Osteoblast (primary cell): ENCODE measurements at regions not wholly inside any gene's neighbourhood (a gene's known extent, or its start where the extent isn't known, plus 50 kb on each side); places are given as distances from the start of the nearest gene placed in this dataset.

Source experiments
- DNase-seq: peaks from one replicate; pipeline ENCODE4 v3.0.0; 2011; ENCODE audit warnings: low spot score, mixed read lengths; ENCODE audit not compliant: insufficient read length; ENCODE audit errors: missing footprints
- H2AFZ ChIP-seq: 2 replicates; pipeline ENCODE4 v1.6.0; 2011; ENCODE audit warnings: mild to moderate bottlenecking, low read length
- H3K27ac ChIP-seq: 2 replicates; pipeline ENCODE4 v1.5.1; 2011; ENCODE audit warnings: mild to moderate bottlenecking, low read depth, low read length, moderate library complexity
- H3K27me3 ChIP-seq: 2 replicates; pipeline ENCODE4 v1.6.0; 2012; ENCODE audit warnings: mild to moderate bottlenecking, control low read depth, inconsistent platforms, low read length, moderate library complexity; ENCODE audit not compliant: insufficient read depth
- H3K36me3 ChIP-seq: 2 replicates; pipeline ENCODE4 v1.5.1; 2011; ENCODE audit warnings: mild to moderate bottlenecking, low read length, control low read depth, moderate library complexity; ENCODE audit not compliant: insufficient read depth
- H3K4me1 ChIP-seq: 2 replicates; pipeline ENCODE4 v1.5.1; 2011; ENCODE audit warnings: mild to moderate bottlenecking, low read length, control low read depth, moderate library complexity; ENCODE audit not compliant: insufficient read depth
- H3K4me2 ChIP-seq: 2 replicates; pipeline ENCODE4 v1.6.0; 2011; ENCODE audit warnings: mild to moderate bottlenecking, low read length; ENCODE audit not compliant: insufficient read depth
- H3K4me3 ChIP-seq: fragments of 200-600 bp; sonication (generic); 3 replicates; pipeline ENCODE4 v1.5.1; 2012; ENCODE audit warnings: mild to moderate bottlenecking, low read length, inconsistent platforms; ENCODE audit not compliant: insufficient read depth
- H3K79me2 ChIP-seq: 2 replicates; pipeline ENCODE4 v1.6.0; 2012; ENCODE audit warnings: mild to moderate bottlenecking, low read length, control low read depth, inconsistent platforms; ENCODE audit not compliant: insufficient read depth
- H3K9me3 ChIP-seq: 2 replicates; pipeline ENCODE4 v1.5.1; 2011; ENCODE audit warnings: low read depth, low read length, control low read depth
- H4K20me1 ChIP-seq: 2 replicates; pipeline ENCODE4 v1.6.0; 2012; ENCODE audit warnings: mild to moderate bottlenecking, low read length, control low read depth; ENCODE audit not compliant: insufficient read depth
- CTCF ChIP-seq: IDR thresholded peaks from 2 replicates; pipeline ENCODE4 v1.5.1; 2011; ENCODE audit warnings: mild to moderate bottlenecking, low read depth, low read length, moderate library complexity; ENCODE audit errors: extremely low read depth

- H3K79me2 ChIP-seq = no peaks in the 10 kb centered on the region
- H3K27me3 ChIP-seq = no peaks in the 10 kb centered on the region
- H3K4me3 ChIP-seq = no peak overlapping the region
- H3K27ac ChIP-seq = no peak overlapping the region
- H4K20me1 ChIP-seq = no peaks in the 10 kb centered on the region
- no peaks in the 10 kb centered on the region for H3K9me3 ChIP-seq
- no peak overlapping the region for H2AFZ ChIP-seq
- no peak for TF ChIP-seq CTCF
- peaks cover 31% of the 10 kb centered on the region for H3K4me1 ChIP-seq
- H3K4me2 ChIP-seq = no peak overlapping the region
- no peaks in the 10 kb centered on the region for H3K36me3 ChIP-seq
- no peak for DNase-seq
These were observed 268.4 kb downstream of the PLK2 start for GRCh38 chr5:58191443-58191842.

GRCh38 chr5:58188262-58188651 lies 271.6 kb downstream of the PLK2 start:
- peaks cover 46% of the 10 kb centered on the region for H3K4me1 ChIP-seq
- peak overlapping the region; percentile 49 for H3K4me2 ChIP-seq

GRCh38 chr5:58187432-58188261 lies 272.2 kb downstream of the PLK2 start:
- no peak overlapping the region for H3K4me3 ChIP-seq
- no peaks in the 10 kb centered on the region for H3K79me2 ChIP-seq
- peaks cover 46% of the 10 kb centered on the region for H3K4me1 ChIP-seq
- no peaks in the 10 kb centered on the region for H3K9me3 ChIP-seq
- H3K27me3 ChIP-seq = no peaks in the 10 kb centered on the region
- DNase-seq = no peak
- H3K27ac ChIP-seq = peak overlapping the region; percentile 57
- H2AFZ ChIP-seq = no peak overlapping the region
- H3K36me3 ChIP-seq = no peaks in the 10 kb centered on the region
- H3K4me2 ChIP-seq = peak overlapping the region; percentile 49
- no peaks in the 10 kb centered on the region for H4K20me1 ChIP-seq
- TF ChIP-seq CTCF = no peak

More at GRCh38 chr5:58188262-58188651, 271.6 kb downstream of the PLK2 start:
- Histone ChIP-seq H3K36me3 (no peaks in the 10 kb centered on the region), H3K27me3 (no peaks in the 10 kb centered on the region), H3K4me3 (peak overlapping the region; percentile 14), H2AFZ (no peak overlapping the region), H3K79me2 (no peaks in the 10 kb centered on the region), H3K27ac (peak overlapping the region; percentile 57), H4K20me1 (no peaks in the 10 kb centered on the region), H3K9me3 (no peaks in the 10 kb centered on the region)
- no peak for DNase-seq
- TF ChIP-seq CTCF = peak; percentile 36

GRCh38 chr5:58185801-58186200 lies 274.1 kb downstream of the PLK2 start:
- Histone ChIP-seq H3K36me3 (no peaks in the 10 kb centered on the region), H3K4me1 (peaks cover 46% of the 10 kb centered on the region), H3K79me2 (no peaks in the 10 kb centered on the region), H3K4me2 (peak overlapping the region; percentile 23), H3K27me3 (no peaks in the 10 kb centered on the region), H2AFZ (no peak overlapping the region), H3K9me3 (no peaks in the 10 kb centered on the region), H4K20me1 (no peaks in the 10 kb centered on the region), H3K4me3 (no peak overlapping the region), H3K27ac (peak overlapping the region; percentile 77)
- no peak for TF ChIP-seq CTCF
- no peak for DNase-seq
